PC-9 (cell line): ENCODE measurements at regions not wholly inside any gene's neighbourhood (a gene's known extent, or its start where the extent isn't known, plus 50 kb on each side); places are given as distances from the start of the nearest gene placed in this dataset.

Experiments
- BruUV-seq: library from RNA; stranded (reverse); fragments of 400-500 nt; replicated peaks from 2 replicates; lab custom pipeline; 2021; lab: Mats Ljungman, UMichigan
- CTCF ChIA-PET: fragments of 300-600 bp; sonication (Branson Sonifier 250); formaldehyde crosslinking; loops from one replicate; lab custom pipeline; 2022; ENCODE audit warnings: antibody characterized with exemption; lab: Charles Lee
- POLR2A ChIA-PET: fragments of 300-600 bp; sonication (Branson Sonifier 250); formaldehyde crosslinking; loops from one replicate; lab custom pipeline; 2022; ENCODE audit warnings: antibody characterized with exemption; ENCODE audit not compliant: unreplicated experiment; lab: Charles Lee
- DNase-seq, 2 experiments: peaks; one replicate each; pipeline versions ENCODE4 v3.0.0 to v3.0.0-alpha.2; 2015 to 2022; ENCODE audit warnings: mixed read lengths in 1 of 2
- H2AFZ ChIP-seq: fragments of 200-600 bp; sonication (generic); 2 replicates; pipeline ENCODE4 v1.8.1; 2017; ENCODE audit warnings: antibody characterized with exemption
- H3F3A ChIP-seq: fragments of 200-600 bp; sonication (generic); 2 replicates; pipeline ENCODE4 v1.8.1; 2017; ENCODE audit warnings: antibody characterized with exemption, mild to moderate bottlenecking, low read depth; ENCODE audit not compliant: insufficient read depth
- H3K27ac ChIP-seq: fragments of 200-600 bp; sonication (generic); 2 replicates; pipeline ENCODE4 v1.6.1; 2016; ENCODE audit warnings: mixed run types
- H3K27me3 ChIP-seq: fragments of 200-600 bp; sonication (generic); 2 replicates; pipeline ENCODE4 v1.6.1; 2016; ENCODE audit warnings: low read depth, mixed run types; ENCODE audit not compliant: insufficient read depth
- H3K36me3 ChIP-seq: fragments of 200-600 bp; sonication (generic); 2 replicates; pipeline ENCODE4 v1.6.1; 2016; ENCODE audit warnings: low read depth, mixed run types
- H3K4me1 ChIP-seq: fragments of 200-600 bp; sonication (generic); replicated peaks from 2 replicates; pipeline ENCODE4 v1.6.1; 2016; ENCODE audit warnings: mixed run types; ENCODE audit not compliant: insufficient read depth
- H3K4me2 ChIP-seq: fragments of 200-600 bp; sonication (generic); 2 replicates; pipeline ENCODE4 v1.6.1; 2017; ENCODE audit warnings: mixed run types
- H3K4me3 ChIP-seq: fragments of 200-600 bp; sonication (generic); 2 replicates; pipeline ENCODE4 v1.6.1; 2016; ENCODE audit warnings: mixed run types
- H3K79me2 ChIP-seq: fragments of 200-600 bp; sonication (generic); 2 replicates; pipeline ENCODE4 v1.6.1; 2017; ENCODE audit warnings: low read depth, mixed run types
- H3K9me2 ChIP-seq: fragments of 200-600 bp; sonication (generic); 2 replicates; pipeline ENCODE4 v1.8.1; 2017; ENCODE audit warnings: mild to moderate bottlenecking; ENCODE audit not compliant: insufficient read depth
- H3K9me3 ChIP-seq: fragments of 200-600 bp; sonication (generic); 2 replicates; pipeline ENCODE4 v1.8.1; 2016; ENCODE audit warnings: low read depth; ENCODE audit not compliant: insufficient read depth
- H4K20me1 ChIP-seq: fragments of 200-600 bp; sonication (generic); 2 replicates; pipeline ENCODE4 v1.8.1; 2017; ENCODE audit not compliant: insufficient read depth
- CTCF ChIP-seq: fragments of 200-600 bp; sonication (generic); conservative IDR thresholded peaks from 2 replicates; pipeline ENCODE4 v1.6.1; 2017; ENCODE audit warnings: mixed run types, antibody characterized with exemption, mild to moderate bottlenecking, moderate library complexity
- EZH2 ChIP-seq: fragments of 200-600 bp; sonication (generic); IDR thresholded peaks from 2 replicates; pipeline ENCODE4 v1.8.0; 2017; ENCODE audit warnings: antibody characterized with exemption, low read depth
- intact Hi-C: fragments of 100-400 bp; cut with micrococcal nuclease; formaldehyde crosslinking; loops from one replicate; pipeline ENCODE4 v1.10.0; 2022; ENCODE audit not compliant: unreplicated experiment

- H3K4me1 ChIP-seq = no peaks in the 10 kb centered on the region
- no peaks in the 10 kb centered on the region for H3K9me3 ChIP-seq
- no peak overlapping the region for H3K27ac ChIP-seq
- H3K36me3 ChIP-seq = no peaks in the 10 kb centered on the region
- ChIA-PET POLR2A (no interaction called here), CTCF (no interaction called here)
- no peak overlapping the region for H3K4me3 ChIP-seq
- H3K4me2 ChIP-seq = no peak overlapping the region
- no peaks in the 10 kb centered on the region for H4K20me1 ChIP-seq
- H2AFZ ChIP-seq = no peak overlapping the region
- DNase-seq = no peak
- TF ChIP-seq EZH2 = no peak
- no peak for TF ChIP-seq CTCF
- no peaks in the 10 kb centered on the region for H3F3A ChIP-seq
- H3K79me2 ChIP-seq = no peaks in the 10 kb centered on the region
- intact Hi-C loops = no loop called here
- H3K9me2 ChIP-seq = no peaks in the 10 kb centered on the region
- no TSS peak for BruUV-seq
- H3K27me3 ChIP-seq = no peaks in the 10 kb centered on the region
These were observed 203.0 kb upstream of the GEMIN8 start for GRCh38 chrX:14232688-14233087.

- no peak for DNase-seq
These were observed 198.9 kb upstream of the GEMIN8 start for GRCh38 chrX:14228611-14229010.

GRCh38 chrX:14220386-14220944 is 190.8 kb upstream of the GEMIN8 start:
- Histone ChIP-seq H3K27me3 (no peaks in the 10 kb centered on the region), H3F3A (no peaks in the 10 kb centered on the region), H3K4me2 (no peak overlapping the region), H4K20me1 (no peaks in the 10 kb centered on the region), H3K4me3 (no peak overlapping the region), H3K9me2 (no peaks in the 10 kb centered on the region), H3K9me3 (no peaks in the 10 kb centered on the region), H2AFZ (no peak overlapping the region), H3K36me3 (no peaks in the 10 kb centered on the region), H3K4me1 (no peaks in the 10 kb centered on the region), H3K79me2 (no peaks in the 10 kb centered on the region), H3K27ac (no peak overlapping the region)
- CTCF ChIA-PET = no interaction called here
- DNase-seq = no peak
- POLR2A ChIA-PET = no interaction called here
- TF ChIP-seq CTCF (no peak), EZH2 (no peak)
- BruUV-seq = no TSS peak
- intact Hi-C loops = no loop called here

More at GRCh38 chrX:14228611-14229010, 198.9 kb upstream of the GEMIN8 start:
- CTCF ChIA-PET = no interaction called here
- POLR2A ChIA-PET = no interaction called here
- no peak for TF ChIP-seq EZH2
- no peak for TF ChIP-seq CTCF
- Histone ChIP-seq H3K36me3 (no peaks in the 10 kb centered on the region), H3K4me3 (no peak overlapping the region), H3F3A (no peaks in the 10 kb centered on the region), H3K27ac (no peak overlapping the region), H3K4me2 (no peak overlapping the region), H3K27me3 (no peaks in the 10 kb centered on the region), H3K79me2 (no peaks in the 10 kb centered on the region), H2AFZ (no peak overlapping the region), H3K4me1 (no peaks in the 10 kb centered on the region), H3K9me3 (no peaks in the 10 kb centered on the region), H4K20me1 (no peaks in the 10 kb centered on the region), H3K9me2 (no peaks in the 10 kb centered on the region)
- intact Hi-C loops = no loop called here
- no TSS peak for BruUV-seq
